MM.1S (cell line): ENCODE measurements at regions not wholly inside any gene's neighbourhood (a gene's known extent, or its start where the extent isn't known, plus 50 kb on each side); places are given as distances from the start of the nearest gene placed in this dataset.

ENCODE experiments used
- CTCF ChIP-seq: fragments of 300-600 bp; sonication (generic); IDR thresholded peaks from 2 replicates; pipeline ENCODE4 v1.5.1; 2016; ENCODE audit warnings: antibody characterized with exemption, low read length, mixed read lengths
- EZH2 ChIP-seq: fragments of 300-600 bp; sonication (generic); optimal IDR thresholded peaks from 2 replicates; pipeline ENCODE3; 2017; ENCODE audit warnings: low read depth, mild to moderate bottlenecking, antibody characterized with exemption, low read length, mixed read lengths
- EZH2phosphoT487 ChIP-seq: fragments of 300-600 bp; sonication (generic); IDR thresholded peaks from 2 replicates; pipeline ENCODE4 v1.6.1; 2018; ENCODE audit warnings: antibody characterized with exemption, low read length

GRCh38 chr2:18501156-18501555 lies 59.3 kb downstream of the RDH14 start:
- no peak for TF ChIP-seq EZH2
- TF ChIP-seq CTCF = no peak
- no peak for TF ChIP-seq EZH2phosphoT487
